ENCODE measurements at regions not wholly inside any gene's neighbourhood (a gene's known extent, or its start where the extent isn't known, plus 50 kb on each side); places are given as distances from the start of the nearest gene placed in this dataset.

DNA sequence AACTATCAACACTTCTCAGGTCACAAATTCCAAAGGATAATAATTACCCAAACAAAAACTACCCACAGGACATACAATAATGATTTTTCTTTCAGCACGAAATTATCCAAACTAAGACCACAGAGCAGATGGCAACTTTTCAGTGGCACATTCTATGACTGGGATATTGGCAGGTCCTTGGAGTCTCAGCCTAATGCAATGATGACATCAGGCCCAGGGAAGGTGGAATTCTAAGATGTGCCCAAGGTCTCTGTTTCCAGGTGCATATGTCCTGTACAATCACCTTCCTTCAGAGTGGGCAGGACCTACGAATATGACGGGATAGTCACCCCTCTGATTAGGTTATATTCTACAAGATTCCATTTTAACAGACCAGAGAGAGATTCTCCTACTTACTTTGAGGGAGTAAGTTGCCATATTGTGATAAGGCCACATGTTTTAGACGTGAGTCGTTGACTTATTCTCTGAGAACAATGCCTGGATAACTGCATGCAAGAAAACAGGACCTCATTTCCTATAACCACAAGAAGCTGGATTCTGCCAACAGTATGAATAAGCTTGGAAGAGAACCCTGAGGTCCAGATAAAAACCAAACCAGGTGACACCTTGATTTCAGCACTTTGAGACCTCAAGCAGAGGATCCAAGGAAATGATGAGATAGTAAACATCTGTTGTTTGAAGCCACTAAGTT is 69.9 kb downstream of the ZC3H11B start:
- Mint-ChIP-seq H3K9me3 (ENCODE audit: unreplicated experiment) (no peaks in the 10 kb centered on the region), H3K27me3 (ENCODE audit: unreplicated experiment) (no peaks in the 10 kb centered on the region), H3K4me3 (ENCODE audit: unreplicated experiment) (no peak overlapping the region), H3K27ac (ENCODE audit: unreplicated experiment) (no peak overlapping the region), H3K4me1 (ENCODE audit: unreplicated experiment) (no peaks in the 10 kb centered on the region), H3K36me3 (ENCODE audit: low read depth, unreplicated experiment) (no peaks in the 10 kb centered on the region)
- TF ChIP-seq, protein P1, sequence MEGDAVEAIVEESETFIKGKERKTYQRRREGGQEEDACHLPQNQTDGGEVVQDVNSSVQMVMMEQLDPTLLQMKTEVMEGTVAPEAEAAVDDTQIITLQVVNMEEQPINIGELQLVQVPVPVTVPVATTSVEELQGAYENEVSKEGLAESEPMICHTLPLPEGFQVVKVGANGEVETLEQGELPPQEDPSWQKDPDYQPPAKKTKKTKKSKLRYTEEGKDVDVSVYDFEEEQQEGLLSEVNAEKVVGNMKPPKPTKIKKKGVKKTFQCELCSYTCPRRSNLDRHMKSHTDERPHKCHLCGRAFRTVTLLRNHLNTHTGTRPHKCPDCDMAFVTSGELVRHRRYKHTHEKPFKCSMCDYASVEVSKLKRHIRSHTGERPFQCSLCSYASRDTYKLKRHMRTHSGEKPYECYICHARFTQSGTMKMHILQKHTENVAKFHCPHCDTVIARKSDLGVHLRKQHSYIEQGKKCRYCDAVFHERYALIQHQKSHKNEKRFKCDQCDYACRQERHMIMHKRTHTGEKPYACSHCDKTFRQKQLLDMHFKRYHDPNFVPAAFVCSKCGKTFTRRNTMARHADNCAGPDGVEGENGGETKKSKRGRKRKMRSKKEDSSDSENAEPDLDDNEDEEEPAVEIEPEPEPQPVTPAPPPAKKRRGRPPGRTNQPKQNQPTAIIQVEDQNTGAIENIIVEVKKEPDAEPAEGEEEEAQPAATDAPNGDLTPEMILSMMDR (IDR thresholded peaks at IDR 0.05; ENCODE audit: unreplicated experiment) = no peak
- no peak for DNase-seq (ENCODE audit: low spot score)

- no peak overlapping the region for H3K27ac Mint-ChIP-seq (ENCODE audit: unreplicated experiment)
- no peak for DNase-seq (ENCODE audit: low spot score)
Observed at GRCh38 chr1:219541946-219542345, 71.0 kb downstream of the ZC3H11B start.

GRCh38 chr1:219539645-219540254 is 73.2 kb downstream of the ZC3H11B start:
- DNase-seq (ENCODE audit: low spot score) = no peak
- no peaks in the 10 kb centered on the region for H3K4me1 Mint-ChIP-seq (ENCODE audit: unreplicated experiment)
- H3K36me3 Mint-ChIP-seq (ENCODE audit: low read depth, unreplicated experiment) = no peaks in the 10 kb centered on the region
- TF ChIP-seq, protein P1 (IDR thresholded peaks at IDR 0.05; ENCODE audit: unreplicated experiment) = no peak
- H3K4me3 Mint-ChIP-seq (ENCODE audit: unreplicated experiment) = no peak overlapping the region
- H3K27me3 Mint-ChIP-seq (ENCODE audit: unreplicated experiment) = no peaks in the 10 kb centered on the region
- H3K9me3 Mint-ChIP-seq (ENCODE audit: unreplicated experiment) = no peaks in the 10 kb centered on the region
- H3K27ac Mint-ChIP-seq (ENCODE audit: unreplicated experiment) = no peak overlapping the region

More at GRCh38 chr1:219541946-219542345, 71.0 kb downstream of the ZC3H11B start:
- H3K4me3 Mint-ChIP-seq (ENCODE audit: unreplicated experiment) = no peak overlapping the region
- no peaks in the 10 kb centered on the region for H3K4me1 Mint-ChIP-seq (ENCODE audit: unreplicated experiment)
- H3K27me3 Mint-ChIP-seq (ENCODE audit: unreplicated experiment) = no peaks in the 10 kb centered on the region
- TF ChIP-seq, protein P1 (IDR thresholded peaks at IDR 0.05; ENCODE audit: unreplicated experiment) = no peak
- no peaks in the 10 kb centered on the region for H3K36me3 Mint-ChIP-seq (ENCODE audit: low read depth, unreplicated experiment)
- H3K9me3 Mint-ChIP-seq (ENCODE audit: unreplicated experiment) = no peaks in the 10 kb centered on the region

DNA sequence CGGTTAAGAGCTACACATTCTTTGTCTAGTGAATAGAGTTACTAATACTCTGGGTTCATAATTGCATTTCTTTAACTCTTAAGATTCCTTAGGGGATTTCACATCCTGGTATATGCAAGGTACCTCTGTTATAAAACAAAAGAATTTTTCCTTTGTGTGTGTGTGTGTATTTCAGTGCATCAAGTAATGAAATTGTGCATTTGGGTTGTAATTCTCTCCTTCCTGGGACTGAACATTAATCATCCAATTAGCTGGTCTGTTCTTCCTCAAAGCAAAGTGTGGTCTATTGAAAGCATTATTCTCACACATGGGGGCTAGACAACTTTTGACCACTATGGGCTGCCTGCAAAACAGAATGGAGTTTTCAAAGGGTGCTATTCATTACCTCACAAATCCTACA is 74.0 kb downstream of the ZC3H11B start:
- Mint-ChIP-seq H3K4me3 (ENCODE audit: unreplicated experiment) (no peak overlapping the region), H3K36me3 (ENCODE audit: low read depth, unreplicated experiment) (no peaks in the 10 kb centered on the region), H3K27me3 (ENCODE audit: unreplicated experiment) (no peaks in the 10 kb centered on the region), H3K27ac (ENCODE audit: unreplicated experiment) (no peak overlapping the region), H3K4me1 (ENCODE audit: unreplicated experiment) (no peaks in the 10 kb centered on the region), H3K9me3 (ENCODE audit: unreplicated experiment) (no peaks in the 10 kb centered on the region)
- TF ChIP-seq, protein P1 (IDR thresholded peaks at IDR 0.05; ENCODE audit: unreplicated experiment) = no peak
- no peak for DNase-seq (ENCODE audit: low spot score)

- Mint-ChIP-seq H3K36me3 (ENCODE audit: low read depth, unreplicated experiment) (no peaks in the 10 kb centered on the region), H3K4me1 (ENCODE audit: unreplicated experiment) (no peaks in the 10 kb centered on the region), H3K4me3 (ENCODE audit: unreplicated experiment) (no peak overlapping the region), H3K27me3 (ENCODE audit: unreplicated experiment) (no peaks in the 10 kb centered on the region), H3K9me3 (ENCODE audit: unreplicated experiment) (no peaks in the 10 kb centered on the region), H3K27ac (ENCODE audit: unreplicated experiment) (no peak overlapping the region)
- TF ChIP-seq, protein P1 (IDR thresholded peaks at IDR 0.05; ENCODE audit: unreplicated experiment) = no peak
- no peak for DNase-seq (ENCODE audit: low spot score)
Observed at GRCh38 chr1:219537223-219537631, 75.7 kb downstream of the ZC3H11B start.

Measured in endothelial cell (in vitro differentiated cells).